ENCODE measurements at regions not wholly inside any gene's neighbourhood (a gene's known extent, or its start where the extent isn't known, plus 50 kb on each side); places are given as distances from the start of the nearest gene placed in this dataset.
"Not testable (repeated sequence)": the region's sequence is repeated elsewhere in the genome, so short reads cannot be mapped to it uniquely, and the experiment has no call there.

GRCh38 chr10:81534991-81535390 is 340.0 kb upstream of the NRG3 start:
- FAIRE-seq (no peak), DNase-seq (ENCODE audit: insufficient read length, low spot score) (no peak)

GRCh38 chr10:81541517-81541916 is 333.5 kb upstream of the NRG3 start:
- DNase-seq (ENCODE audit: insufficient read length, low spot score): no peak
- FAIRE-seq: no peak

DNA sequence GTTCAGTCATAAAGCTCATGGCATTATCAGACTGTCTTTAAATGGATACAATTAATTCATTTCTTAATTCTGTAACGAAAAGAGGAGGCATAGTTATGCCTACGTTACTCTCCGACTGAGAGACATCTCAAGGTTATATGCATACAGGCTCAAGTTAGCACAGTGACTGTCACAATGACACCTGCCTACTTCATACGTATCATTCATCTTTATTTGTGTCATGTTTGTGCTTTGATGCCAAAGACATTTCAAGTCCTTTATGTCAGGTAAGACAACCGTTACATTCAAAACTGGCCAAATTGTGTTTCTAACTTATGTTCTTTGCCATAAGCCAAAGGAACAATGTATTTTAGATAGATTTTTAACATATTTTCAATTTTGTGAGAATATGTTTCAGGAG is 328.8 kb upstream of the NRG3 start:
- FAIRE-seq (no peak), DNase-seq (ENCODE audit: insufficient read length, low spot score) (no peak)

DNA sequence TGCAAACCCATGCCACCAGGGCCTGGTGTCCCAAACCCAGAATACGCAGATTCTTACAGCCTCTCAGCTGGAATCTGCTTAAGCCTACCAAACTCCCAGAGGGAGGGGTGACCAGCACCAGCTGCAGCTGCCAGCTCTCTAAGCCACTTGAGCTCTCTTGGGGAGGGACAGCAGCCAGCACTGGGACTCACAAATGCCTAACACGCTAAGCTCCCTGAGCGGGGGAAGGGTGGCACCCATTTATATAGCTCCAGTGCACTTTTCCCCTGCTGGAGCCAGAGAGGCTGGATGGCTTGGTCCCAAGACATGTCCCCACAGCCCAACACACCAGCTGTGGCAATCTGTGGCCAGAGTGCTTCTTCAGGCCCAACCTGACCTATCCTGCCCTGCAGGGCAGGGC is 326.8 kb upstream of the NRG3 start:
- FAIRE-seq (no peak), DNase-seq (ENCODE audit: insufficient read length, low spot score) (no peak)

DNA sequence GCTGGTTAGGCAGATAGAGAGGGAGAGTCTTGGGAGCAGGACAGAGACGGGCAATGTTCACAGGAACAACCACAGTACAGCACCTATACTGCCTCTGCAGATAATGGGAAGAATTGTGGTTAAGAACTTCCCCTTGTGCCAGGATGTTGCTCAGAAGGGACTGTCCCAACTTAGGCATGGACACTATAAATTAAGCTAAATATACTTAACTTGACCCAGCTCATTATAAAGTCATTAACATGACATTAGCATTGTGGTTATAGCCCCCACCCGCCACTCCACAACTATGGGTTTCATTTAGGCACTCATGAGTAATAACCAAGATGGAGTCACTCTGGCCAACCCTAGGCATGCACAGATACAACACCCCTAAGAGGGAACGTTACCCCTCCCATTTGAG is 310.9 kb upstream of the NRG3 start:
- no peak for DNase-seq (ENCODE audit: insufficient read length, low spot score)
- no peak for FAIRE-seq

- DNase-seq (ENCODE audit: insufficient read length, low spot score) (no peak), FAIRE-seq (no peak)
Measured at GRCh38 chr10:81569488-81569887, 305.5 kb upstream of the NRG3 start.

- DNase-seq (ENCODE audit: insufficient read length, low spot score) (no peak), FAIRE-seq (no peak)
Measured at GRCh38 chr10:81570349-81570748, 304.6 kb upstream of the NRG3 start.

GRCh38 chr10:81570878-81571794 is 303.9 kb upstream of the NRG3 start:
- DNase-seq (ENCODE audit: insufficient read length, low spot score): no peak

DNA sequence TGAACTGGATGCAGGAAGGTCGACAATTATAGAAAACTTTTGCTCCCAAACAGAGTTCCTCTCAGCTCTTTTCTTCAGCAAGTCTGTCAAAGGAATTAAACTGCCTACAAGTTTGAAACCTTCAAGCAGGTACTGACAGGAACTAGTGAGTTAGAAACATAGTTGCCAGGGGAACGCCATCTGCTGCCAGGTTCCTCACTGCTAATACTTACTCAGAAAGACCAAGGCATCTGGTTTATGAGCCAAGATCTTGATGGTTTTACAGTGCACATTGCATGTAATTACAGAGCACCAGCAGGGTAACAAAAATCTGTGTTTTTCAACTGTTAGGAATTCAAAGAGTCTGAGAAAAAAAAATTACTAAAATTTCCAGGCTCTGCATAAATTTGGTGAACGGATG is 300.0 kb upstream of the NRG3 start:
- FAIRE-seq: no peak
- no peak for DNase-seq (ENCODE audit: insufficient read length, low spot score)

More at GRCh38 chr10:81570878-81571794, 303.9 kb upstream of the NRG3 start:
- no peak for FAIRE-seq

GRCh38 chr10:81576336-81576735 is 298.7 kb upstream of the NRG3 start:
- no peak for DNase-seq (ENCODE audit: insufficient read length, low spot score)
- FAIRE-seq: no peak

- no peak for FAIRE-seq
Measured at GRCh38 chr10:81594991-81595390, 280.0 kb upstream of the NRG3 start.

DNA sequence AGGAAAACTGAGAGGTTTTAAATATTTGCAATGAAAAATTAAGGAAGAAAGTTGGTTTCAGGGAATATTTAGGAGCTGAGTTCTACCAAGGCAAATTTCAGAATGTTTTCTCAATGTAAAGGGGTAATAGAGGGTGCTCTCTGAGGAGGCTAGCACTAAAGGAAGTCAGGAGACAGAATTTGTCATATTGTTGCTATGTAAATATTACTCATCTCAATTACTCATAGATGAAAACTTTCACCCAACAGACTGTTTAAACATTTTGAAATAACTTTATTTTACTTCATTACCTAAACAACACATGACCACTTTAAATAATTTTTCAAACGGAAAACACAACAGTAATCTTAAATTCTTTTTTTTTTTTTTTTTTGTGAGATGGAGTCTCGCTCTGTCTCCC is 274.8 kb upstream of the NRG3 start:
- DNase-seq (ENCODE audit: insufficient read length, low spot score) (no peak), FAIRE-seq (no peak)

More at GRCh38 chr10:81594991-81595390, 280.0 kb upstream of the NRG3 start:
- no peak for DNase-seq (ENCODE audit: insufficient read length, low spot score)

DNA sequence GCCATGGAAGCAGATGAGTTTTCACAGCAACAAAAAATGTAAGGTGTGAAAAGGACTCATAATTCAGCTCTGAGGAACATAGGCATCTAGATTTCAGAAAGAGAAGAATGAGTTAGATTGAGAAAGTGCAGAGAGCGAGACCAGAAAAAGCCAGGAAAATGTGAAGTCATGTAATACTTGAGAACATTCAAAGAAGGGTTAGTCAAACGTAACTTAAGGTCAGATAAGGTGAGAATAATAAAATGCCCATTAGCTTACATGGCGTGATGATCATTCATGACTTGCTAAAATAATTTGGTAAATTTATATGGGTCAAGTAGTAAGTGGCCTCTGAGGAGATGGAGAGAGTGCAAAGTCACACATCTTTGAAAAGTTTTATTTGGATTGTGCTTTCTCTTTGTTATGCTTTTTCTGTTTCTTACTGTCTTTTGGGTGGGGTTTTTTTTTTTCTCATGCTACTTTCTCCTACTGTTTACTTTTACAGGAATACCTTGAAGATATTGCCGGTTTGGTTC is 271.8 kb upstream of the NRG3 start:
- no peak for DNase-seq (ENCODE audit: insufficient read length, low spot score)
- no peak for FAIRE-seq

DNA sequence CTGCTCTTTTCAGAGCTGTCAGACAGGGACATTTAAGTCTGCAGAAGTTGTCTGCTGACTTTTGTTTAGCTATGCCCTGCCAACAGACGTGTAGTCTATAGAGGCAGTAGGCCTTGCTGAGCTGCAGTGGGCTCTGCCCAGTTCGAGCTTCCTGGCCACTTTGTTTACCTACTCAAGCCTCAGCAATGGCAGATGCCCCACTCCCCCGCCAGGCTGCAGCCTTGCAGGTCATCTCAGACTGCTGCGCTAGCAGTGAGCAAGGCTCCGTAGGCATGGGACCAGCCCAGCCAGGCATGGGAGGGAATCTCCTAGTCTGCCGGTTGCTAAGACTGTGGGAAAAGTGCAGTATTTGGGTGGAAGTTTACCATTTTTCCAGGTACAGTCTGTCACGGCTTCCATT is 230.5 kb upstream of the NRG3 start:
- not testable (repeated sequence) for FAIRE-seq

DNA sequence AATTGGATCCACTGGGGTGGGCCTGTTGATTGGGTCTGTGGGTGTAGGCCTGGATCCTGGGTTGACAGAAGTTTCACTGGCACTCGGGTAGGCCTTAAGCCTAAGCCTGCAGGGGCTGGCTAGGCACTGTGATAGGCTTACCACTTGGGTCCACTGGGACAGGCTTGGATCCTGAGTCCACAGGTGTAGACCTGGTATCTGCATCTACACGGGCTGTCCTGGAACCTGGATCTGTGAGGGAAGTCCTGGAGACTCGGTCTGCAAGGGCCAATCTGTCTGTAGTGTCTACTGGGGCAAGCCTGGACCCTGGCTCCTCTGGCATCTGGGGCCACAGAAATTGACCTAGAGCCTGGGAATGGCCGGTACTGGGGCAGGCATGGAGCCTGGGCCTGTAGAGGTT is 219.0 kb upstream of the NRG3 start:
- FAIRE-seq (no peak), DNase-seq (ENCODE audit: insufficient read length, low spot score) (no peak)

More for the DNA sequence above, 230.5 kb upstream of the NRG3 start:
- DNase-seq (ENCODE audit: insufficient read length, low spot score): not testable (repeated sequence)

DNA sequence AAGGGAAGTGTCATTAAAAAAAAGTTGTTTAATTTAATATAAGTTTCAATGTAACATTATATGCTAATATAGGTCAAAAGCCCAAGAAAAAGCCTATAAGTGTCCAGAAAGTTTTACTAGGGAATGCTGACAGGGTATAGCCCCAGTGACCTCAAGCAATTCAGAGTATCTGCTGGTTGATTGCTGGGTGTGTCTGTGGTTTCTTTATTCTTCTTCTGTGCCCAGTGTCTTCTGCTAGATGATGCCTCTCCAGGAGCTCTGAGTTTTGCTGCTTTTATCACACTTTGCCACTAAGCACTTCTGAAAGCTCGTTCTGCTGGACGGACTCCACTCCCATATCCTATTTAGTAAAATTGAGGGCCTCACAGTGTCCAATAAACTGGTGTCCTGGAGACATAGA is 212.2 kb upstream of the NRG3 start:
- DNase-seq (ENCODE audit: insufficient read length, low spot score) (no peak), FAIRE-seq (no peak)

- FAIRE-seq; DNase-seq (ENCODE audit: insufficient read length, low spot score): not testable (repeated sequence)
Measured at GRCh38 chr10:81664800-81665199, 210.2 kb upstream of the NRG3 start.

DNA sequence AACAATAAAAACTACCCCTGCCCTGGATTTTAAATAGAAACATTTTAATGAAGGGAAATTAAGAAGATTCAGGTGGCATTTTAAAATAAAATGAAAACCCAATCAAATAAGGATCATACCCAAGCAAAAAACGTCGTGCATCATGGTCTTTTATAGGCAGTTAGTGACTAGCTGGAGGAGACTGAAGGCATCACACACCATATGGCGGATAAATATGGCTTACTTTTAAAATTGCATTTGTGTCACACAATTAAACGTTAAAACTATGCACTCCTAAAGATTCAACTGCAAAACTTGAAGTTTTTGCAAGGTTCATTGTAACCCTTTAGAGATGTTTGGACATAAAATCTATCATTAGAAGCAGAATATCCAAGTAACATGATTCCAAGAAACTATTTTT is 200.1 kb upstream of the NRG3 start:
- DNase-seq (ENCODE audit: insufficient read length, low spot score) (no peak), FAIRE-seq (no peak)

DNA sequence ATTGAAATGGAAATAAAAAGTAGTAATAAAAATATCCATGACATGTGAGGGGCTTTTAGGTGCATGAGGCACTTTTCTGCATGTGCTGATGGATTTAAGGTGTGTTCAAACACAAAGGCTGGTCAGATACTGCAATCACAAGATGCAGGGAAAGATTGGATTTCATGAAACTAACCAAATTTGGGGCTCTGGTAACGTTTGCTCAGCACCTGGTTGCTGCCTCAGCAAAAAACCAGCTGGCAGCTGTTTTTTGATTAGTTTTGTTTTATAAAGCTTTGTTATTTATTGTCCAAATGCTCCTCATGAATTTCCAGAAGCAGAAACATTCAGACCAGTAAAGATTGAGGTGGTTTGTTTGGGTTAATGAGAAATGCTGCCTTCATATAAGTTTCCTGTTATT is 195.7 kb upstream of the NRG3 start:
- FAIRE-seq (no peak), DNase-seq (ENCODE audit: insufficient read length, low spot score) (no peak)

- no peak for FAIRE-seq
Measured at GRCh38 chr10:81680359-81680758, 194.6 kb upstream of the NRG3 start.

DNA sequence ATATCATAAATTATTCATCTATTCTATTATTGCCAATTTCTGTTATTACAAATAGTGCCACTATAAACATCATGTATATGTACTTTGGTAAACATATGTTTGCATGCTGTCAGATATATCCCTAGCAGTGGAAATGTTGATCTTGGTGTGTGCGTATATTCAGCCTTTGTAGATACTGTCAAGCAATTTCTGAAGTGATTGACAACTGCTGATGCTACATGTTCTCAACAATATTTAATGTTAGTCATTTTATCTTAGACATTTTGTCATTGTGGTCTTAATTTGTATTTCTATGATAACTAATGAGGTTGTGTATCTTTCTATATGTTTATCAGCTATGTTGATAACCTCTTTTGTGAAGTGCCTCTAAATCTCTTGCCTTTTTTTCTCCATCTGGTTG is 186.5 kb upstream of the NRG3 start:
- FAIRE-seq (no peak), DNase-seq (ENCODE audit: insufficient read length, low spot score) (no peak)

More at GRCh38 chr10:81680359-81680758, 194.6 kb upstream of the NRG3 start:
- DNase-seq (ENCODE audit: insufficient read length, low spot score): no peak

Data from GM19239 (cell line).